HG03108 (cell line): ENCODE measurements at regions not wholly inside any gene's neighbourhood (a gene's known extent, or its start where the extent isn't known, plus 50 kb on each side); places are given as distances from the start of the nearest gene placed in this dataset.

Source experiments
- ATAC-seq: cut with Tn5 transposase; IDR thresholded peaks from one replicate; pipeline ENCODE4 v1.9.1; 2021; ENCODE audit warnings: moderate library complexity; ENCODE audit not compliant: unreplicated experiment

GRCh38 chr4:137076908-137077307 lies 455.4 kb downstream of the PCDH18 start:
- no peak for ATAC-seq

DNA sequence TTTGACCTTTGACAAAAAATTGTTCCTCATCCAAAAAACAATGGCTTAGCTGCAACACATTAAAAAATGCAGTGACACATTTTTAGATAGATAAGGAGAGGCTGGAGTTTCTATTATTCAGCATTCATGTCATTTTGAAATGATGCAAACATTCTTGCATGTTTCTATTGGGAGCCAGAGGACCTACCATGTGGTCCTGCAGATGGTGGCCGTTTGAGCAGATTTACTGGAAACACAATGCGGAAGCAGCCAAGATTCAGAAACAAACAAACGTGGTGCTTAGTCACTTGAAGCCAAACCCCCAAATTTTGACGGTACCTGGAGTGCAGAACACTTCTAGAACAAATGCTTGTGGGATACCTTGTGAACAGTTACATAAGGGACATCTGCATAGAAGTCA lies 456.7 kb downstream of the PCDH18 start:
- ATAC-seq: no peak

GRCh38 chr4:137070614-137071013 lies 461.7 kb downstream of the PCDH18 start:
- no peak for ATAC-seq

GRCh38 chr4:137069473-137069872 lies 462.8 kb downstream of the PCDH18 start:
- ATAC-seq: no peak

- no peak for ATAC-seq
These were observed 464.6 kb downstream of the PCDH18 start for GRCh38 chr4:137067735-137068134.

DNA sequence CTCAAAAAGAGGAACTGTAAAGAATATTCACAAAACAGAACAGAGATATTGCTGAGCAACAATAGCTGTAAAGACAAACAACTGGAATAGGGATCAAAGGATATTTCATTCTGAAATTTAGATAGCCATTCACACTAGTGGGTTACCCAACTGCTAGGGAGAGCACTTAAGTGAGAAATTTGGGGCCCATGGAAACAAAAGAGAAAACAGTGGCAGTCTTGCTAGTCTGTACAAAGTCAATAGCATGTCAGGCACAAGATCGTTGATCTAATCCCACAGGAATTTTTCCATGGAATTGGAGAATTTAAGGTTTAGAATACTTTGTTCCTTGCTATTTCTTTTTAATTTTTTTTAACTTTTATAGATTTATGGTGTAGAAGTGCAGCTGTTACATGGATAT lies 467.0 kb downstream of the PCDH18 start:
- ATAC-seq: no peak

GRCh38 chr4:137063961-137064360 lies 468.3 kb downstream of the PCDH18 start:
- no peak for ATAC-seq

DNA sequence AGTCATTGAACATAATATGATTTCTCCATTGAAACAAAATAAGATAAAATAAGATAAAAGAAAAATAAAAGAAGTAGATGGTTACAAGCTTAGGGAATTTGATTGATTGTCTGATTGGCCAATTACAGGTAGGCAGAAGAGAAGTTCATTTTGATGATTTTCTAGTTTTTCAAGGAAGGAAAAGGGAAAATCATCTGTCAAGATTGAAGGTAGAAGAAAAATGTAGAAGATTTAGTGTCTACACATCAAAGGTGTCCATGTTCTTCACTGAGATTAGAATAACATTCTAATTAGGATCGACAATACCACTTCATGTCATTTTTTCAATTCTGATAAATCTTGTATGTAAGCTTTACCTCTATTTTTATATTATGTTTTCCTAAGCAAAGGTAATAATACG lies 489.1 kb downstream of the PCDH18 start:
- no peak for ATAC-seq

GRCh38 chr4:137039370-137039769 lies 492.9 kb downstream of the PCDH18 start:
- no peak for ATAC-seq

- ATAC-seq: no peak
These were observed 500.1 kb downstream of the PCDH18 start for GRCh38 chr4:137032222-137032621.

DNA sequence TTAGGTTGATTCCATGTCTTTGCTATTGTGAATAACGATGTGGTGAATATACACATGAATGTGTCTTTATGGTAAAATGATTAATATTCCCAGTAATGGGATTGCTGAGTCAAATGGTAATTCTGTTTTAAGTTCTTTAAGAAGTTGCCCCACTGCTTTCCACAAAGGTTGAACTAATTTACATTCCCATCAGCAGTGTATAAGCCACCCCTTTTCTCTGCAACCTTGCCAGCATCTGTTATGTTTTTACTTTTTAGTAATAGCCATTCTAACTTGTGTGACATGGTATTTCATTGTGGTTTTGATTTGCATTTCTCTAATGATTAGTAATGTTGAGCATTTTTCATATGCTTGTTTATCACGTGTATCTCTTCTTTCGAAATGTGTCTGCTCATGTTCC lies 503.3 kb downstream of the PCDH18 start:
- no peak for ATAC-seq

DNA sequence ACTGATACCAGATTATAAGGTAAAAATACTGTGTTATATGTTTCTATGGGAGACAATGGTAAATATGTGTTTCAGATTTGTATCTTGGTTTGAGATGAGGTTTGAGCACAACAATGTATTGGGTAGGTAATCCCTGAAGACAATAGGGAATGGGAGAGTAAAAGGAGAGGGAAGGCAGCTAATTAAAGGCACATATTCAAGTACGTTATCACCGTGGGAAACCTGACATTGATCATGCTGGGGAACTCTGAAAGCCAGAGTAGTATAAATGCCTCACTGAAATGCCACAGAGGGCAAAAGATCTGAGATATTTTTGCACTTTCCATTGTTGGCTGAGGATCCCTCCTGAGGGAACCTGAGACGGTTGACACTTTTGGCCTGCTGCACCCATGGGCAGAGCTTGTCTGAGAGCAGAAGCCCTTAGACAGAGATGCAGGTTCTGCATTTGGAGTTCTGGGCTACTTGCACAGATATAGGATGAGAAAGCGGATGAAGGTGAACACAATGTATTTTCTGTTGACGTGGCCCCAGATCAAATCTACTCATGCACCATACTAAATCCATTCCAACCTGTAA lies 506.7 kb downstream of the PCDH18 start:
- no peak for ATAC-seq

GRCh38 chr4:137015426-137016409 lies 516.6 kb downstream of the PCDH18 start:
- no peak for ATAC-seq

- no peak for ATAC-seq
These were observed 531.9 kb downstream of the PCDH18 start for GRCh38 chr4:137000432-137000831.

DNA sequence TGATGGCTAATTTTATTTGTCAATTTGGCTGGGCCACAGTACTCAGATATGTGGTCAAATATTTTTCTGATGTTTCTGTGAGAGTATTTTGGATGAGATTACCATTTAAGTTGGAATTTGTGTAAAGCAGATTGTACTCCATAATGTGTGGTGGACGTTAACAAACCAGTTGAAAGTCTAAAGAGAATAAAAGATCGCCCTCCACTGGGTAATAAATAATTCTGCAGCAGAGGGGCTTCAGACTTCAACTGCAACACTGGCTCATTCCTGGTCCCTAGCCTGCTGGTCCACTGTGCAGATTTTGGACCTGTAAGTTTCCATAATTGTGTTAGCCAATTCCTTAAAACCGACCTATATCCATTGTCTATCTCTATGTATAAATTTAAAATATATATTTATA lies 540.3 kb downstream of the PCDH18 start:
- ATAC-seq: no peak

GRCh38 chr4:136985683-136986082 lies 546.6 kb downstream of the PCDH18 start:
- ATAC-seq: no peak

DNA sequence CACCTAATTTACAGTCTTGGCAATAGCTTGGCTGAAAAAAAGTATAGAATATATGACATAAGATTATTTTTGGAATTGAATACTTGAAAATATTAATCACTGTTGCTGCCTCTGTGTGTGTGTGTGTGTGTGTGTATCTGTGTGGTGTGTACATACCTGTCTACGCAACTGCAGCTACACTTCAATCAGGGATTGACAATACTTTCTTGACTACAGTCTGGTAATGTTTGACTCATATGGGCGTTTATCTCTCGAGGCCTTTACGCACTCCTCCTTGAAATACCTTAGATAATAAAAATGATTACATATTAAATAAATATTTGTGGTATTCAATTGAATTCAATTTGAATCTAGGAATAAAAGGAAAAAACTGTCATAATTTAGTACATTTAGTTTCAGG lies 565.2 kb downstream of the PCDH18 start:
- ATAC-seq: no peak

- ATAC-seq: no peak
These were observed 566.8 kb downstream of the PCDH18 start for GRCh38 chr4:136965478-136965877.

- no peak for ATAC-seq
These were observed 569.4 kb downstream of the PCDH18 start for GRCh38 chr4:136962868-136963267.

DNA sequence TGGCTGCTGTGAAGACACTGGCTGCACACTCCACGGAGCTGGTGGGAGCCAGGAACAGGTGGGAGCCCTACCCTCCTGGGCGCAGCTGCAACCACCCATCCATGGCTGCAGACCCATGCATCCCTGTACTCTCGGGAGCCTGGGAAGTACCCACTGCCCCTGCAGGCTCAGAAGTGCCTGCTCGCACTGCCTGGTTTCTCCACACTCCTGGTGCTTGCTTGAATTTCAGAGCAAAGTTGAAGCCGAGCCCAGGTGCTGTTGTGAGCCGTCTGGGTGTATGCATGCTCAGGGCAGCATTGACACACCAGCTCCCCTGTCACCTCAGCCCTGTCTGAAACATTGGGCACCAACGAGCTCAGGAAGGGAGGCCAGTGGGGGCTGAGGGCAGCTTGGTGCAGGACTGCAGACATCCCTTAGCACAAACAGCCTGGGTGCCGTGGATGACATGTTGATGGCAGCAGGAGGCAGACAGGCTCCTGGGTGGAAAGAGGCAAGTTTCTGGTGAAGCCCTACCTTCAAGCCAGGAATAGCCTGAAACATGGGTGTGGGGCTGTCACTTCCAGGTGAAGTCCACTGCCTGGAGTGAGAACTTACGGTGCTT lies 585.9 kb downstream of the PCDH18 start:
- ATAC-seq: no peak

DNA sequence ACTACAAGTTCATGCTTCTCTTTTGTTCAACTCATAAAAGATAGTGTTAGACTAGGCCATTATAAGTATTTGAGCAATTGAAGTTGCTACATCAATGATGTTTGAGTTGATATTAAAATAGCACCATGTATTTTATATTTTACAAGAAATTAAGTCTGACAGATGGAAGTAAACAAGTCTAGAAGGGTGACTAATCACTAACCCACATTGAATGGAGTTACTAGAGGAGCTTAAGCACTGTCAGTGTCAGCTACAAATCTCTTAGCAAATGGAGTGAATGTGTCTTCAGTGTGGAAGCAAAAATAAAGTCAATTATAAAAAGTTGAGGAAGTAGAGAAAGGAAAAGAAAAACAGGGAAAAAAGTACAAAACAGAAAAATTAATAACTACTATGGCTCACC lies 592.5 kb downstream of the PCDH18 start:
- ATAC-seq: no peak

GRCh38 chr4:136935871-136936270 lies 596.4 kb downstream of the PCDH18 start:
- ATAC-seq: no peak
